Astrocyte (in vitro differentiated cells and primary cell): ENCODE measurements at regions not wholly inside any gene's neighbourhood (a gene's known extent, or its start where the extent isn't known, plus 50 kb on each side); places are given as distances from the start of the nearest gene placed in this dataset.
"Not testable (repeated sequence)": the region's sequence is repeated elsewhere in the genome, so short reads cannot be mapped to it uniquely, and the experiment has no call there.

ENCODE experiments used
- DNase-seq: peaks from one replicate; pipeline ENCODE4 v3.0.0-alpha.2; 2010; ENCODE audit warnings: low read depth
- FAIRE-seq: peaks from 2 replicates; lab custom pipeline; 2011; peaks lifted over from hg19 to GRCh38; lab: Jason Lieb, UNC
- H2AFZ ChIP-seq: 2 replicates; pipeline ENCODE4 v1.6.0; 2012; ENCODE audit warnings: low read depth, low read length, inconsistent platforms
- H3K27ac ChIP-seq: 2 replicates; pipeline ENCODE4 v1.5.1; 2011; ENCODE audit warnings: low read depth, low read length, inconsistent platforms
- H3K27me3 ChIP-seq: 2 replicates; pipeline ENCODE4 v1.6.0; 2011; ENCODE audit warnings: low read length, inconsistent platforms; ENCODE audit not compliant: insufficient read depth
- H3K36me3 ChIP-seq: 2 replicates; pipeline ENCODE4 v1.5.1; 2011; ENCODE audit warnings: low read length, inconsistent platforms; ENCODE audit not compliant: insufficient read depth
- H3K4me1 ChIP-seq: 2 replicates; pipeline ENCODE4 v1.5.1; 2011; ENCODE audit warnings: low read length, inconsistent platforms; ENCODE audit not compliant: insufficient read depth
- H3K4me2 ChIP-seq: 2 replicates; pipeline ENCODE4 v1.6.0; 2012; ENCODE audit warnings: low read length, inconsistent platforms
- H3K4me3 ChIP-seq: 2 replicates; pipeline ENCODE4 v1.5.1; 2011; ENCODE audit warnings: low read depth, mild to moderate bottlenecking, low read length, inconsistent platforms; ENCODE audit not compliant: insufficient read depth
- H3K79me2 ChIP-seq: 2 replicates; pipeline ENCODE4 v1.6.0; 2012; ENCODE audit warnings: mild to moderate bottlenecking, low read length, inconsistent platforms; ENCODE audit not compliant: insufficient read depth
- H3K9ac ChIP-seq: 2 replicates; pipeline ENCODE4 v1.6.0; 2012; ENCODE audit warnings: mild to moderate bottlenecking, low read length, inconsistent platforms
- H3K9me3 ChIP-seq: 2 replicates; pipeline ENCODE4 v1.5.1; 2012; ENCODE audit warnings: low read depth, mild to moderate bottlenecking, low read length, inconsistent platforms; ENCODE audit not compliant: insufficient read depth
- H4K20me1 ChIP-seq: 2 replicates; pipeline ENCODE4 v1.6.0; 2012; ENCODE audit warnings: low read length, inconsistent platforms; ENCODE audit not compliant: insufficient read depth
- H3K27ac Mint-ChIP-seq: one replicate; pipeline ENCODE4 v1.8.0; 2021; ENCODE audit warnings: mild to moderate bottlenecking, mixed read lengths; ENCODE audit not compliant: unreplicated experiment
- H3K27me3 Mint-ChIP-seq: one replicate; pipeline ENCODE4 v1.8.0; 2021; ENCODE audit warnings: low read depth, mixed read lengths; ENCODE audit not compliant: unreplicated experiment
- H3K36me3 Mint-ChIP-seq: one replicate; pipeline ENCODE4 v1.8.0; 2021; ENCODE audit warnings: low read depth, mixed read lengths; ENCODE audit not compliant: unreplicated experiment
- H3K4me1 Mint-ChIP-seq: one replicate; pipeline ENCODE4 v1.8.0; 2021; ENCODE audit warnings: low read depth, mixed read lengths; ENCODE audit not compliant: unreplicated experiment
- H3K4me3 Mint-ChIP-seq: one replicate; pipeline ENCODE4 v1.8.0; 2021; ENCODE audit warnings: mild to moderate bottlenecking, moderate library complexity, mixed read lengths; ENCODE audit not compliant: unreplicated experiment
- H3K9me3 Mint-ChIP-seq: one replicate; pipeline ENCODE4 v1.8.0; 2021; ENCODE audit warnings: mild to moderate bottlenecking, mixed read lengths; ENCODE audit not compliant: unreplicated experiment
- EZH2 ChIP-seq: IDR thresholded peaks from 2 replicates; pipeline ENCODE4 v1.6.1; 2012; ENCODE audit warnings: mild to moderate bottlenecking, low read length, inconsistent platforms; ENCODE audit not compliant: insufficient read depth
- TF ChIP-seq, protein P1 (sequence below): IDR thresholded peaks from 2 replicates; pipeline ENCODE4 v1.5.1; 2011; ENCODE audit warnings: low read depth, mild to moderate bottlenecking, inconsistent platforms, low read length, moderate library complexity; ENCODE audit not compliant: insufficient read depth

DNA sequence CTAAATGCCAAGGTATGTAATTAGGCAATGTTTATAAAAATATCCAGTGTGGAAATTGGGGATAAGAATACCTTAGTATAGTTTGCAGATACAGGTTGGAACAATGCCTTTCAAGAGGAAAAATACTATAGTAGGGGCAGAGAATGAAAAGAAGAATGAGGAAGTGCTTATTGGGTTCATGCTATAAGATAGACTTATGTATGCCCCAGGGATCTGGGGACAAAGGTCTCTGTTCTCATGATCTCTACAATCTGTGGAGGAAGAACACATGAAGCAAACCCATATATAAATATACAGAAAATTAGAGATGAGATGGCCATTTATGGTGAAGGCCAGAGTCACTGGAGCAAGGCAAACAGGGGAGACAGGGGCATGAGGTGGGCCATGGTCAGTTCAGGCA, 106.5 kb upstream of the DAB2 start:
- Histone ChIP-seq H3K4me2 (no peak overlapping the region), H3K4me1 (peaks cover 7% of the 10 kb centered on the region), H2AFZ (no peak overlapping the region), H3K9ac (no peak overlapping the region), H4K20me1 (no peaks in the 10 kb centered on the region), H3K36me3 (no peaks in the 10 kb centered on the region), H3K4me3 (no peak overlapping the region), H3K27ac (no peak overlapping the region), H3K9me3 (no peaks in the 10 kb centered on the region), H3K27me3 (no peaks in the 10 kb centered on the region), H3K79me2 (no peaks in the 10 kb centered on the region)
- DNase-seq (no peak), FAIRE-seq (no peak)
- Mint-ChIP-seq H3K27ac (no peak overlapping the region), H3K4me3 (no peak overlapping the region), H3K9me3 (no peaks in the 10 kb centered on the region), H3K36me3 (no peaks in the 10 kb centered on the region), H3K4me1 (peaks cover 7% of the 10 kb centered on the region), H3K27me3 (no peaks in the 10 kb centered on the region)
- TF ChIP-seq, protein P1, sequence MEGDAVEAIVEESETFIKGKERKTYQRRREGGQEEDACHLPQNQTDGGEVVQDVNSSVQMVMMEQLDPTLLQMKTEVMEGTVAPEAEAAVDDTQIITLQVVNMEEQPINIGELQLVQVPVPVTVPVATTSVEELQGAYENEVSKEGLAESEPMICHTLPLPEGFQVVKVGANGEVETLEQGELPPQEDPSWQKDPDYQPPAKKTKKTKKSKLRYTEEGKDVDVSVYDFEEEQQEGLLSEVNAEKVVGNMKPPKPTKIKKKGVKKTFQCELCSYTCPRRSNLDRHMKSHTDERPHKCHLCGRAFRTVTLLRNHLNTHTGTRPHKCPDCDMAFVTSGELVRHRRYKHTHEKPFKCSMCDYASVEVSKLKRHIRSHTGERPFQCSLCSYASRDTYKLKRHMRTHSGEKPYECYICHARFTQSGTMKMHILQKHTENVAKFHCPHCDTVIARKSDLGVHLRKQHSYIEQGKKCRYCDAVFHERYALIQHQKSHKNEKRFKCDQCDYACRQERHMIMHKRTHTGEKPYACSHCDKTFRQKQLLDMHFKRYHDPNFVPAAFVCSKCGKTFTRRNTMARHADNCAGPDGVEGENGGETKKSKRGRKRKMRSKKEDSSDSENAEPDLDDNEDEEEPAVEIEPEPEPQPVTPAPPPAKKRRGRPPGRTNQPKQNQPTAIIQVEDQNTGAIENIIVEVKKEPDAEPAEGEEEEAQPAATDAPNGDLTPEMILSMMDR, result no peak
- TF ChIP-seq EZH2, result no peak

DNA sequence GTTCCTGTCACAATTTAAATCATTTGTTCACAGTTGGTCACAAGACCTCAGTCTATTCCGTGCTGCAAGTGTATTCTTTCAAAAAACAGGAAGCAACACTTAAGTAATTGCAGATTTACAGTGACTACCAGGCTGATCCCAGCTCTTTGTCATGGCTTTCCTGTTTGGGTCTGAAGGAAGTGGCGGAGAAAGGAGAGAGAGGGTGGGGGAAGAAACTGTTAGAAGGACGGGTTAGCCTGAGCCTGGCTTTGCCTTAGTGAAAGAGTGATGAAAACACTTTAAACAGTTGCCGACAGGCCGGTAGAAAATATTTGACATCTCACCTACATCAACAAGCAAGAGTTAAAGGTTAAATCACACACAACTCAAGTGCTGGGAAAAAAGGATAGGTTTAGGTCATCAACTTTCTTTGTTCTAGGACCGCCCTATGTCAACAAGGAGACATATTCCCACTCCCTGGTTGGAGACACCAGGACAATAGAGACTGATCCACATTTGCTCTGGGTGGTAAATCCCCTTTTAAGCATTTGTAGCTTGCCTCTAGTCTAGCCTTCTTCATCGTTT, 102.2 kb upstream of the DAB2 start:
- Mint-ChIP-seq H3K27ac (no peak overlapping the region), H3K9me3 (peaks cover 2% of the 10 kb centered on the region), H3K4me1 (peaks cover 18% of the 10 kb centered on the region), H3K27me3 (no peaks in the 10 kb centered on the region), H3K4me3 (no peak overlapping the region), H3K36me3 (no peaks in the 10 kb centered on the region)
- H3K4me3 ChIP-seq, result no peak overlapping the region
- H3K9me3 ChIP-seq, result no peaks in the 10 kb centered on the region
- H4K20me1 ChIP-seq, result no peaks in the 10 kb centered on the region
- H3K36me3 ChIP-seq, result no peaks in the 10 kb centered on the region
- H3K4me1 ChIP-seq, result peaks cover 26% of the 10 kb centered on the region
- FAIRE-seq (no peak), DNase-seq (no peak)
- no peaks in the 10 kb centered on the region for H3K27me3 ChIP-seq
- TF ChIP-seq, protein P1, result no peak
- TF ChIP-seq EZH2, result no peak
- no peaks in the 10 kb centered on the region for H3K79me2 ChIP-seq
- H3K4me2 ChIP-seq, result no peak overlapping the region
- peak overlapping the region; percentile 64 for H3K27ac ChIP-seq
- H3K9ac ChIP-seq, result no peak overlapping the region
- peak overlapping the region; percentile 49 for H2AFZ ChIP-seq

DNA sequence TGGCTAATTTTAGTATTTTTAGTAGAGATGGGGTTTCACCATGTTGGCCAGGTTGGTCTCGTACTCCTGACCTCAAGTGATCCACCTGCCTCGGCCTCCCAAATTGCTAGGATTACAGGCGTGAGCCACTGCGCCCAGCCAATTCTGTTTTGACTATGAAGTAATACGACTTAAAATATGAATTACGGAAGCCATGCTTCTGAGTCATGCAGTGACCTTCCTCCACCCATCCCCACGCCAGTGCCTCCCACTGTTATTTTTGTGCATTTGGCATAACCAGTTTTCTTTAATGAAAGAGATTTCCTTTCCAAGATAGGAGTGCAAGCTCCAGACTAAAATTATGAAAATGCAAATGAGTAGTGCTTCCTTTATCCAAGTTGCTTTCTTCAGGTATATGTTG, 101.0 kb upstream of the DAB2 start:
- not testable (repeated sequence) for H3K79me2 ChIP-seq, H3K4me3 ChIP-seq, H3K27ac Mint-ChIP-seq, H3K27me3 Mint-ChIP-seq, H3K36me3 Mint-ChIP-seq, H2AFZ ChIP-seq, H3K9me3 Mint-ChIP-seq, H4K20me1 ChIP-seq, FAIRE-seq, H3K27me3 ChIP-seq, H3K9me3 ChIP-seq, H3K36me3 ChIP-seq, H3K4me3 Mint-ChIP-seq
- Histone ChIP-seq H3K4me2 (peak overlapping the region; percentile 29), H3K27ac (peak overlapping the region; percentile 64), H3K9ac (peak overlapping the region; percentile 33), H3K4me1 (peaks cover 26% of the 10 kb centered on the region)
- peak; percentile 71 for DNase-seq
- peaks cover 18% of the 10 kb centered on the region for H3K4me1 Mint-ChIP-seq
